HEK293 (cell line): ENCODE measurements at regions not wholly inside any gene's neighbourhood (a gene's known extent, or its start where the extent isn't known, plus 50 kb on each side); places are given as distances from the start of the nearest gene placed in this dataset.

Experiments used
- CTCF ChIA-PET: fragments of 350-600 bp; formaldehyde crosslinking; extraction: SDS; loops from one replicate; lab custom pipeline; 2021; ENCODE audit warnings: antibody characterized with exemption; lab: Yijun Ruan, JAX
- POLR2A ChIA-PET: fragments of 300-600 bp; formaldehyde crosslinking; extraction: SDS; loops from one replicate; lab custom pipeline; 2020; ENCODE audit warnings: antibody characterized with exemption, inconsistent platforms; lab: Yijun Ruan, JAX
- H3K27ac ChIP-seq: fragments of 200-500 bp; sonication (Bioruptor generic); 2 replicates; pipeline ENCODE4 v1.5.1; 2014; ENCODE audit warnings: low read depth, low read length, control low read depth, inconsistent platforms; ENCODE audit errors: extremely low read depth
- H3K36me3 ChIP-seq, 2 experiments: fragments of 200-500 bp in 1 of 2; sonication (Bioruptor generic) in 1 of 2; 1 replicate in 1 of 2; 2 replicates in 1 of 2; pipeline ENCODE4 v1.5.1; 2014 to 2017; ENCODE audit warnings: inconsistent platforms in 2 of 2, low read length in 2 of 2; ENCODE audit not compliant: control insufficient read depth in 2 of 2, insufficient read depth in 1 of 2
- H3K4me1 ChIP-seq: fragments of 200-500 bp; sonication (Bioruptor generic); 2 replicates; pipeline ENCODE4 v1.5.1; 2014; ENCODE audit warnings: mild to moderate bottlenecking, low read length, inconsistent platforms; ENCODE audit not compliant: control insufficient read depth, insufficient read depth
- H3K4me3 ChIP-seq: 2 replicates; pipeline ENCODE4 v1.5.1; 2011; ENCODE audit warnings: low read depth, mild to moderate bottlenecking, control low read depth, low read length, moderate library complexity
- H3K9me3 ChIP-seq: fragments of 200-500 bp; sonication (Bioruptor generic); 2 replicates; pipeline ENCODE4 v1.5.1; 2014; ENCODE audit warnings: low read depth, low read length, inconsistent platforms; ENCODE audit not compliant: control insufficient read depth, insufficient read depth
- KLF1 ChIP-seq: fragments of 450-650 bp; formaldehyde crosslinking; IDR thresholded peaks from 2 replicates; pipeline ENCODE4 v1.5.1; 2016; ENCODE audit warnings: missing biosample characterization, missing genetic modification characterization
- KLF7 ChIP-seq: fragments of 450-650 bp; formaldehyde crosslinking; IDR thresholded peaks from 2 replicates; pipeline ENCODE4 v1.5.1; 2016; ENCODE audit warnings: missing biosample characterization, missing genetic modification characterization, borderline replicate concordance
- OVOL3 ChIP-seq: fragments of 450-650 bp; formaldehyde crosslinking; IDR thresholded peaks from 2 replicates; pipeline ENCODE4 v1.5.1; 2016; ENCODE audit warnings: missing biosample characterization, missing genetic modification characterization
- SALL2 ChIP-seq: fragments of 450-650 bp; formaldehyde crosslinking; IDR thresholded peaks from 2 replicates; pipeline ENCODE4 v1.5.0; 2017; ENCODE audit warnings: missing biosample characterization, mild to moderate bottlenecking, missing genetic modification characterization, borderline replicate concordance
- SP3 ChIP-seq: fragments of 450-650 bp; formaldehyde crosslinking; IDR thresholded peaks from 2 replicates; pipeline ENCODE4 v1.5.1; 2016; ENCODE audit warnings: missing biosample characterization, missing genetic modification characterization
- WT1 ChIP-seq: fragments of 450-650 bp; formaldehyde crosslinking; IDR thresholded peaks from 2 replicates; pipeline ENCODE4 v1.5.1; 2016; ENCODE audit warnings: missing biosample characterization, missing genetic modification characterization
- ZFP41 ChIP-seq: fragments of 450-650 bp; formaldehyde crosslinking; IDR thresholded peaks from 2 replicates; pipeline ENCODE4 v1.5.1; 2016; ENCODE audit warnings: missing biosample characterization, missing genetic modification characterization, borderline replicate concordance
- ZNF114 ChIP-seq: fragments of 450-650 bp; formaldehyde crosslinking; IDR thresholded peaks from 2 replicates; pipeline ENCODE4 v1.5.0; 2017; ENCODE audit warnings: missing biosample characterization, missing genetic modification characterization
- ZNF138 ChIP-seq: fragments of 450-650 bp; formaldehyde crosslinking; IDR thresholded peaks from 2 replicates; pipeline ENCODE4 v1.5.1; 2016; ENCODE audit warnings: missing biosample characterization, missing genetic modification characterization, borderline replicate concordance
- ZNF266 ChIP-seq: fragments of 450-650 bp; formaldehyde crosslinking; IDR thresholded peaks from 2 replicates; pipeline ENCODE4 v1.5.1; 2016; ENCODE audit warnings: missing biosample characterization, missing genetic modification characterization, low read depth
- ZNF354C ChIP-seq: fragments of 450-650 bp; formaldehyde crosslinking; IDR thresholded peaks from 2 replicates; pipeline ENCODE4 v1.5.1; 2016; ENCODE audit warnings: missing biosample characterization, missing genetic modification characterization, low read depth, borderline replicate concordance
- ZNF530 ChIP-seq: fragments of 450-650 bp; formaldehyde crosslinking; IDR thresholded peaks from 2 replicates; pipeline ENCODE4 v1.5.1; 2016; ENCODE audit warnings: low read depth, missing biosample characterization, missing genetic modification characterization
- ZNF596 ChIP-seq: fragments of 450-650 bp; IDR thresholded peaks from 2 replicates; pipeline ENCODE4 v1.5.0; 2018; ENCODE audit warnings: missing biosample characterization, mild to moderate bottlenecking, missing genetic modification characterization, moderate library complexity
- ZNF654 ChIP-seq: fragments of 450-650 bp; formaldehyde crosslinking; IDR thresholded peaks from 2 replicates; pipeline ENCODE4 v1.5.1; 2016; ENCODE audit warnings: low read depth, missing biosample characterization, missing genetic modification characterization
- ZNF664 ChIP-seq: fragments of 450-650 bp; formaldehyde crosslinking; IDR thresholded peaks from 2 replicates; pipeline ENCODE4 v1.5.1; 2016; ENCODE audit warnings: missing biosample characterization, missing genetic modification characterization

GRCh38 chr3:1036207-1036826 lies 56.5 kb upstream of the CNTN6 start:
- CTCF ChIA-PET = no interaction called here
- POLR2A ChIA-PET = no interaction called here
- Histone ChIP-seq H3K4me1 (no peaks in the 10 kb centered on the region), H3K4me3 (no peak overlapping the region), H3K27ac (no peak overlapping the region), H3K36me3 (no peaks in the 10 kb centered on the region), H3K9me3 (no peaks in the 10 kb centered on the region)
- no peak for TF ChIP-seq ZNF664 (tag by site-specific recombination)
- TF ChIP-seq ZNF654 (tag by site-specific recombination) = no peak
- no peak for TF ChIP-seq OVOL3 (tag by site-specific recombination)
- TF ChIP-seq SALL2 = no peak
- TF ChIP-seq KLF1 (tag by site-specific recombination) = no peak

- H3K4me3 ChIP-seq = no peak overlapping the region
- H3K9me3 ChIP-seq = no peaks in the 10 kb centered on the region
- H3K27ac ChIP-seq = no peak overlapping the region
- no peaks in the 10 kb centered on the region for H3K36me3 ChIP-seq
- CTCF ChIA-PET = no interaction called here
- POLR2A ChIA-PET = no interaction called here
- H3K4me1 ChIP-seq = no peaks in the 10 kb centered on the region
- TF ChIP-seq ZFP41 = no peak
- no peak for TF ChIP-seq ZNF530 (tag by site-specific recombination)
- TF ChIP-seq ZNF138 (tag by site-specific recombination) = no peak
- no peak for TF ChIP-seq SP3 (tag by site-specific recombination)
- TF ChIP-seq KLF7 (tag by site-specific recombination) = no peak
- TF ChIP-seq ZNF114 = no peak
- no peak for TF ChIP-seq ZNF354C (tag by site-specific recombination)
- no peak for TF ChIP-seq ZNF266 (tag by site-specific recombination)
- no peak for TF ChIP-seq ZNF596 (tag by site-specific recombination)
- TF ChIP-seq WT1 (tag by site-specific recombination) = no peak
These were observed 55.2 kb upstream of the CNTN6 start for GRCh38 chr3:1037631-1038030.
